WTC11 (cell line): ENCODE measurements at regions not wholly inside any gene's neighbourhood (a gene's known extent, or its start where the extent isn't known, plus 50 kb on each side); places are given as distances from the start of the nearest gene placed in this dataset.

ENCODE experiments used
- ATF1 ChIP-seq: sonication (generic); formaldehyde crosslinking; IDR thresholded peaks from 2 replicates; pipeline ENCODE4 v1.8.1; 2023; ENCODE audit warnings: mild to moderate bottlenecking, moderate library complexity, missing genetic modification reagents
- ATF6 ChIP-seq: sonication (generic); formaldehyde crosslinking; IDR thresholded peaks from 2 replicates; pipeline ENCODE4 v1.8.1; 2023; ENCODE audit warnings: mild to moderate bottlenecking, missing genetic modification reagents
- CREB1 ChIP-seq: sonication (generic); formaldehyde crosslinking; IDR thresholded peaks from 2 replicates; pipeline ENCODE4 v1.8.0; 2023; ENCODE audit warnings: mild to moderate bottlenecking, missing genetic modification reagents
- CTCF ChIP-seq: fragments of 200-600 bp; IDR thresholded peaks from 2 replicates; pipeline ENCODE4 v1.8.0; 2022; ENCODE audit warnings: antibody characterized with exemption
- E2F1 ChIP-seq: sonication (generic); formaldehyde crosslinking; IDR thresholded peaks from 2 replicates; pipeline ENCODE4 v1.8.0; 2022; ENCODE audit warnings: mild to moderate bottlenecking, missing genetic modification reagents
- GABPB1 ChIP-seq: sonication (generic); formaldehyde crosslinking; IDR thresholded peaks from 2 replicates; pipeline ENCODE4 v1.8.1; 2023; ENCODE audit warnings: mild to moderate bottlenecking, missing genetic modification reagents
- IRF2 ChIP-seq: sonication (generic); formaldehyde crosslinking; IDR thresholded peaks from 2 replicates; pipeline ENCODE4 v1.8.0; 2022; ENCODE audit warnings: low read depth, missing genetic modification reagents, borderline replicate concordance
- JUN ChIP-seq: sonication (generic); formaldehyde crosslinking; IDR thresholded peaks from 2 replicates; pipeline ENCODE4 v1.8.0; 2023; ENCODE audit warnings: mild to moderate bottlenecking, missing genetic modification reagents
- MAX ChIP-seq: sonication (generic); formaldehyde crosslinking; IDR thresholded peaks from 2 replicates; pipeline ENCODE4 v1.8.0; 2022; ENCODE audit warnings: mild to moderate bottlenecking, missing genetic modification reagents
- NFYB ChIP-seq: sonication (generic); formaldehyde crosslinking; conservative IDR thresholded peaks from 2 replicates; pipeline ENCODE4 v1.8.0; 2022; ENCODE audit warnings: low read depth, missing genetic modification reagents
- NR3C1 ChIP-seq: sonication (generic); formaldehyde crosslinking; conservative IDR thresholded peaks from 2 replicates; pipeline ENCODE4 v1.8.1; 2023; ENCODE audit warnings: low read depth, mild to moderate bottlenecking, missing genetic modification reagents
- TEAD1 ChIP-seq: sonication (generic); formaldehyde crosslinking; IDR thresholded peaks from 2 replicates; pipeline ENCODE4 v1.8.0; 2022; ENCODE audit warnings: mild to moderate bottlenecking, missing genetic modification reagents
- ZBTB43 ChIP-seq: sonication (generic); formaldehyde crosslinking; IDR thresholded peaks from 2 replicates; pipeline ENCODE4 v1.8.1; 2023; ENCODE audit warnings: mild to moderate bottlenecking, missing genetic modification reagents
- ZNF281 ChIP-seq: sonication (generic); formaldehyde crosslinking; IDR thresholded peaks from 2 replicates; pipeline ENCODE4 v1.8.0; 2023; ENCODE audit warnings: mild to moderate bottlenecking, missing genetic modification reagents

GRCh38 chr4:3834186-3834662 lies 68.0 kb downstream of the ADRA2C start:
- no peak for TF ChIP-seq TEAD1
- TF ChIP-seq CTCF = no peak
- TF ChIP-seq ZNF281 = no peak
- no peak for TF ChIP-seq NR3C1
- TF ChIP-seq ZBTB43 = no peak
- no peak for TF ChIP-seq ATF6 (CRISPR knock-in tag)
- TF ChIP-seq ATF1 (CRISPR knock-in tag) = no peak
- TF ChIP-seq NFYB (CRISPR knock-in tag) = no peak
- TF ChIP-seq IRF2 (CRISPR knock-in tag) = no peak
- TF ChIP-seq CREB1 = no peak
- no peak for TF ChIP-seq JUN (CRISPR knock-in tag)
- no peak for TF ChIP-seq MAX (CRISPR knock-in tag)
- no peak for TF ChIP-seq GABPB1 (CRISPR knock-in tag)
- TF ChIP-seq E2F1 = no peak
